GM23338 (cell line): ENCODE measurements at regions not wholly inside any gene's neighbourhood (a gene's known extent, or its start where the extent isn't known, plus 50 kb on each side); places are given as distances from the start of the nearest gene placed in this dataset.

Source experiments
- ATAC-seq: fragments of 200-7000 bp; cut with Tn5 transposase; 3 replicates; pipeline ENCODE4 v1.9.1; 2020
- DNase-seq: peaks from one replicate; pipeline ENCODE4 v3.0.0-alpha.2; 2015; ENCODE audit warnings: low spot score
- H2AFZ ChIP-seq: fragments of 200-600 bp; sonication (generic); 2 replicates; pipeline ENCODE4 v1.8.0; 2016; ENCODE audit warnings: antibody characterized with exemption, mild to moderate bottlenecking, moderate library complexity
- H3F3A ChIP-seq: fragments of 200-600 bp; sonication (generic); replicated peaks from 2 replicates; pipeline ENCODE4 v1.8.0; 2017; ENCODE audit warnings: antibody characterized with exemption, mixed run types, low read depth
- H3K27ac ChIP-seq: fragments of 200-600 bp; sonication (generic); 2 replicates; pipeline ENCODE4 v1.6.1; 2016; ENCODE audit warnings: low read depth
- H3K27me3 ChIP-seq: fragments of 200-600 bp; sonication (generic); 2 replicates; pipeline ENCODE4 v1.8.0; 2016; ENCODE audit warnings: mild to moderate bottlenecking, mixed run types, moderate library complexity; ENCODE audit not compliant: insufficient read depth
- H3K36me3 ChIP-seq: fragments of 200-600 bp; sonication (generic); 2 replicates; pipeline ENCODE4 v1.8.0; 2016; ENCODE audit warnings: mild to moderate bottlenecking; ENCODE audit not compliant: insufficient read depth
- H3K4me1 ChIP-seq: fragments of 200-600 bp; sonication (generic); 2 replicates; pipeline ENCODE4 v1.8.0; 2016; ENCODE audit warnings: mild to moderate bottlenecking, moderate library complexity; ENCODE audit not compliant: insufficient read depth
- H3K4me2 ChIP-seq: fragments of 200-600 bp; sonication (generic); 2 replicates; pipeline ENCODE4 v1.7.1; 2017; ENCODE audit warnings: mixed run types
- H3K4me3 ChIP-seq: fragments of 200-600 bp; sonication (generic); 2 replicates; pipeline ENCODE4 v1.6.1; 2016; ENCODE audit warnings: mixed run types
- H3K79me2 ChIP-seq: fragments of 200-600 bp; sonication (generic); replicated peaks from 2 replicates; pipeline ENCODE4 v1.8.0; 2017; ENCODE audit warnings: mild to moderate bottlenecking; ENCODE audit not compliant: insufficient read depth
- H3K9me2 ChIP-seq: fragments of 200-600 bp; sonication (generic); 2 replicates; pipeline ENCODE4 v1.8.0; 2017; ENCODE audit not compliant: insufficient read depth
- H4K20me1 ChIP-seq: fragments of 200-600 bp; sonication (generic); replicated peaks from 2 replicates; pipeline ENCODE4 v1.8.0; 2017; ENCODE audit warnings: mild to moderate bottlenecking; ENCODE audit not compliant: insufficient read depth
- H3K27ac Mint-ChIP-seq: 2 replicates; pipeline ENCODE4 v1.8.0; 2020; ENCODE audit warnings: inconsistent platforms, mild to moderate bottlenecking, moderate library complexity, mixed read lengths
- H3K27me3 Mint-ChIP-seq: 3 replicates; pipeline ENCODE4 v1.8.0; 2022; ENCODE audit warnings: low read depth, mild to moderate bottlenecking, moderate library complexity, mixed read lengths, inconsistent platforms; ENCODE audit not compliant: insufficient read depth, poor library complexity
- H3K36me3 Mint-ChIP-seq: 3 replicates; pipeline ENCODE4 v1.8.0; 2021; ENCODE audit warnings: low read depth, mild to moderate bottlenecking, inconsistent platforms, moderate library complexity, mixed read lengths
- H3K4me1 Mint-ChIP-seq: 3 replicates; pipeline ENCODE4 v1.8.0; 2020; ENCODE audit warnings: mild to moderate bottlenecking, inconsistent platforms, mixed read lengths
- H3K4me3 Mint-ChIP-seq: 3 replicates; pipeline ENCODE4 v1.8.0; 2021; ENCODE audit warnings: moderate library complexity, mild to moderate bottlenecking, inconsistent platforms, mixed read lengths
- H3K9me3 Mint-ChIP-seq: 3 replicates; pipeline ENCODE4 v1.8.0; 2020; ENCODE audit warnings: moderate library complexity, mild to moderate bottlenecking, inconsistent platforms, mixed read lengths
- CREB1 ChIP-seq: fragments of 250-450 bp; sonication (Bioruptor Pico); IDR thresholded peaks from 2 replicates; pipeline ENCODE4 v1.5.0; 2020; ENCODE audit warnings: low read depth, mild to moderate bottlenecking, moderate library complexity
- EZH2 ChIP-seq: fragments of 200-600 bp; sonication (generic); IDR thresholded peaks from one replicate; pipeline ENCODE4 v1.8.0; 2017; ENCODE audit warnings: antibody characterized with exemption, mild to moderate bottlenecking, low read depth; ENCODE audit not compliant: unreplicated experiment
- EZH2phosphoT487 ChIP-seq: fragments of 200-600 bp; sonication (generic); IDR thresholded peaks from one replicate; pipeline ENCODE4 v1.8.1; 2018; ENCODE audit warnings: antibody characterized with exemption; ENCODE audit not compliant: unreplicated experiment
- JUNB ChIP-seq: IDR thresholded peaks from one replicate; pipeline ENCODE4 v1.6.1; 2016; ENCODE audit warnings: antibody characterized with exemption; ENCODE audit not compliant: unreplicated experiment
- NANOG ChIP-seq: IDR thresholded peaks from 2 replicates; pipeline ENCODE4 v1.6.1; 2016; ENCODE audit warnings: antibody characterized with exemption, borderline replicate concordance
- POLR2AphosphoS5 ChIP-seq: IDR thresholded peaks from 2 replicates; pipeline ENCODE4 v1.6.1; 2016; ENCODE audit warnings: antibody characterized with exemption, low read depth
- STAT1 ChIP-seq: IDR thresholded peaks from one replicate; pipeline ENCODE4 v1.6.1; 2016; ENCODE audit warnings: antibody characterized with exemption; ENCODE audit not compliant: unreplicated experiment
- ZNF114 ChIP-seq: fragments of 250-450 bp; sonication (Bioruptor Pico); IDR thresholded peaks from 2 replicates; pipeline ENCODE4 v1.5.0; 2020; ENCODE audit warnings: mild to moderate bottlenecking, moderate library complexity
- ZNF462 ChIP-seq: fragments of 250-450 bp; sonication (Bioruptor Pico); IDR thresholded peaks from 2 replicates; pipeline ENCODE4 v1.5.0; 2020; ENCODE audit warnings: mild to moderate bottlenecking, moderate library complexity
- TF ChIP-seq, protein P1 (sequence below): IDR thresholded peaks from 2 replicates; pipeline ENCODE4 v1.6.1; 2016; ENCODE audit warnings: antibody characterized with exemption
- TF ChIP-seq, protein P2 (sequence below), 2 experiments: fragments of 200-600 bp in 1 of 2; sonication (generic) in 1 of 2; conservative IDR thresholded peaks; 2 replicates each; pipeline versions ENCODE4 v1.5.1 to v1.6.1; 2016 to 2017; ENCODE audit warnings: antibody characterized with exemption in 2 of 2, low read depth in 2 of 2, mild to moderate bottlenecking in 2 of 2, moderate library complexity in 1 of 2
- TF ChIP-seq, protein P3 (sequence below): IDR thresholded peaks from one replicate; pipeline ENCODE4 v1.6.1; 2018; ENCODE audit warnings: antibody characterized with exemption; ENCODE audit not compliant: unreplicated experiment

DNA sequence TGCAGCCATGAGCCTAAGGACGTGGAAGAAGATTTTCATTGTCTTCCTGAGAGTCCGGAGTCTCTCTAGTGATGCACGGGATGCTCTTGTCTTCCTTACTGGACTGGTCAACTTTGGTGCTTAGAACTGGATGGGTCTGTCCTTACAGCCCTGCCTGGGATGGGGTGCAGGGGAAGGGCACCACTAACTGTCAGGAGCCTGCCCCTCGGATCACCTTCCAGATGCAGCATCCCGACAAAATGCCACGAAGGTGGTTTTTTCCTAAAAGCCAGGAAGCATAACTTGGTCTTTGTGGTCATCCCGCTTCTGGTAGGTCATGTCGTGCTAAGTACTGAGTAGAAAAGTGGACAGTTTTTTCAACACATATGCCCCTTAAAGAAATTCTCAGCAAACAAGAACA lies 207.4 kb upstream of the TWIST2 start:
- H3K79me2 ChIP-seq, result no peaks in the 10 kb centered on the region
- no peak overlapping the region for H3K4me3 Mint-ChIP-seq
- no peak for DNase-seq
- no peak overlapping the region for H3K27ac ChIP-seq
- no peak overlapping the region for H3K27ac Mint-ChIP-seq
- no peak overlapping the region for H3K4me2 ChIP-seq
- no peaks in the 10 kb centered on the region for H3K4me1 ChIP-seq
- no peak overlapping the region for H3K4me3 ChIP-seq
- H3K9me2 ChIP-seq, result no peaks in the 10 kb centered on the region
- H4K20me1 ChIP-seq, result no peaks in the 10 kb centered on the region
- no peaks in the 10 kb centered on the region for H3K9me3 Mint-ChIP-seq
- H3K36me3 Mint-ChIP-seq, result no peaks in the 10 kb centered on the region
- ATAC-seq, result no peak
- H2AFZ ChIP-seq, result no peak overlapping the region
- TF ChIP-seq CREB1 (CRISPR knock-in tag) (no peak), STAT1 (no peak), EZH2phosphoT487 (no peak), ZNF462 (CRISPR knock-in tag) (no peak), ZNF114 (CRISPR knock-in tag) (no peak), NANOG (no peak), JUNB (no peak), POLR2AphosphoS5 (no peak), EZH2 (no peak)
- TF ChIP-seq, protein P1, sequence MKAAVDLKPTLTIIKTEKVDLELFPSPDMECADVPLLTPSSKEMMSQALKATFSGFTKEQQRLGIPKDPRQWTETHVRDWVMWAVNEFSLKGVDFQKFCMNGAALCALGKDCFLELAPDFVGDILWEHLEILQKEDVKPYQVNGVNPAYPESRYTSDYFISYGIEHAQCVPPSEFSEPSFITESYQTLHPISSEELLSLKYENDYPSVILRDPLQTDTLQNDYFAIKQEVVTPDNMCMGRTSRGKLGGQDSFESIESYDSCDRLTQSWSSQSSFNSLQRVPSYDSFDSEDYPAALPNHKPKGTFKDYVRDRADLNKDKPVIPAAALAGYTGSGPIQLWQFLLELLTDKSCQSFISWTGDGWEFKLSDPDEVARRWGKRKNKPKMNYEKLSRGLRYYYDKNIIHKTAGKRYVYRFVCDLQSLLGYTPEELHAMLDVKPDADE, result no peak
- TF ChIP-seq, protein P2, sequence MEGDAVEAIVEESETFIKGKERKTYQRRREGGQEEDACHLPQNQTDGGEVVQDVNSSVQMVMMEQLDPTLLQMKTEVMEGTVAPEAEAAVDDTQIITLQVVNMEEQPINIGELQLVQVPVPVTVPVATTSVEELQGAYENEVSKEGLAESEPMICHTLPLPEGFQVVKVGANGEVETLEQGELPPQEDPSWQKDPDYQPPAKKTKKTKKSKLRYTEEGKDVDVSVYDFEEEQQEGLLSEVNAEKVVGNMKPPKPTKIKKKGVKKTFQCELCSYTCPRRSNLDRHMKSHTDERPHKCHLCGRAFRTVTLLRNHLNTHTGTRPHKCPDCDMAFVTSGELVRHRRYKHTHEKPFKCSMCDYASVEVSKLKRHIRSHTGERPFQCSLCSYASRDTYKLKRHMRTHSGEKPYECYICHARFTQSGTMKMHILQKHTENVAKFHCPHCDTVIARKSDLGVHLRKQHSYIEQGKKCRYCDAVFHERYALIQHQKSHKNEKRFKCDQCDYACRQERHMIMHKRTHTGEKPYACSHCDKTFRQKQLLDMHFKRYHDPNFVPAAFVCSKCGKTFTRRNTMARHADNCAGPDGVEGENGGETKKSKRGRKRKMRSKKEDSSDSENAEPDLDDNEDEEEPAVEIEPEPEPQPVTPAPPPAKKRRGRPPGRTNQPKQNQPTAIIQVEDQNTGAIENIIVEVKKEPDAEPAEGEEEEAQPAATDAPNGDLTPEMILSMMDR (conservative IDR thresholded peaks at IDR 0.05; ENCODE audit: low read depth in 2 of 2), result no peak
- TF ChIP-seq, protein P3, sequence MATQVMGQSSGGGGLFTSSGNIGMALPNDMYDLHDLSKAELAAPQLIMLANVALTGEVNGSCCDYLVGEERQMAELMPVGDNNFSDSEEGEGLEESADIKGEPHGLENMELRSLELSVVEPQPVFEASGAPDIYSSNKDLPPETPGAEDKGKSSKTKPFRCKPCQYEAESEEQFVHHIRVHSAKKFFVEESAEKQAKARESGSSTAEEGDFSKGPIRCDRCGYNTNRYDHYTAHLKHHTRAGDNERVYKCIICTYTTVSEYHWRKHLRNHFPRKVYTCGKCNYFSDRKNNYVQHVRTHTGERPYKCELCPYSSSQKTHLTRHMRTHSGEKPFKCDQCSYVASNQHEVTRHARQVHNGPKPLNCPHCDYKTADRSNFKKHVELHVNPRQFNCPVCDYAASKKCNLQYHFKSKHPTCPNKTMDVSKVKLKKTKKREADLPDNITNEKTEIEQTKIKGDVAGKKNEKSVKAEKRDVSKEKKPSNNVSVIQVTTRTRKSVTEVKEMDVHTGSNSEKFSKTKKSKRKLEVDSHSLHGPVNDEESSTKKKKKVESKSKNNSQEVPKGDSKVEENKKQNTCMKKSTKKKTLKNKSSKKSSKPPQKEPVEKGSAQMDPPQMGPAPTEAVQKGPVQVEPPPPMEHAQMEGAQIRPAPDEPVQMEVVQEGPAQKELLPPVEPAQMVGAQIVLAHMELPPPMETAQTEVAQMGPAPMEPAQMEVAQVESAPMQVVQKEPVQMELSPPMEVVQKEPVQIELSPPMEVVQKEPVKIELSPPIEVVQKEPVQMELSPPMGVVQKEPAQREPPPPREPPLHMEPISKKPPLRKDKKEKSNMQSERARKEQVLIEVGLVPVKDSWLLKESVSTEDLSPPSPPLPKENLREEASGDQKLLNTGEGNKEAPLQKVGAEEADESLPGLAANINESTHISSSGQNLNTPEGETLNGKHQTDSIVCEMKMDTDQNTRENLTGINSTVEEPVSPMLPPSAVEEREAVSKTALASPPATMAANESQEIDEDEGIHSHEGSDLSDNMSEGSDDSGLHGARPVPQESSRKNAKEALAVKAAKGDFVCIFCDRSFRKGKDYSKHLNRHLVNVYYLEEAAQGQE, result no peak
- no peaks in the 10 kb centered on the region for H3F3A ChIP-seq
- no peaks in the 10 kb centered on the region for H3K27me3 Mint-ChIP-seq
- H3K36me3 ChIP-seq, result no peaks in the 10 kb centered on the region
- no peaks in the 10 kb centered on the region for H3K27me3 ChIP-seq
- H3K4me1 Mint-ChIP-seq, result no peaks in the 10 kb centered on the region
